ENCODE measurements at regions not wholly inside any gene's neighbourhood (a gene's known extent, or its start where the extent isn't known, plus 50 kb on each side); places are given as distances from the start of the nearest gene placed in this dataset.

DNA sequence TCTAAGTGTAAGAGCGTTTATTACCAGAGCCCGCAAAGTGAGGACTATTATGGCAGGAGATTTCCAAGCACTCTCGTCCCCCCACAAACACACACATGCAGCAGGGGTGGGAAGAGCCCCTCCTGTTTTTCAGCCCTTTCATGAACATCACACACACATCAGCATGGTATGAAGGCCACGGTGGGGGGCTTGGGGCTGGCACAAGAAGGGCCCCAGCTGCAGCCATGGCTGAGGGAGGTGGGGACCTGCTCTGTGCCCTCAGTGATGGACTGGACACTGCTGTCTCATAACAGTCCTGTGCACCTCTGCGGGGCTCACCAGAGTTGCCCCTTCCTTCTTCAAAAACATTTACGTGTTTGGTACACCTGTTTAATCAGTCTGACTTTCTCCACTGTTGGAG, 650.7 kb downstream of the BRD1 start:
- no peak for DNase-seq (ENCODE audit: low spot score)

- DNase-seq (ENCODE audit: low spot score): no peak
Observed at GRCh38 chr22:49170053-49170452, 657.6 kb downstream of the BRD1 start.

DNA sequence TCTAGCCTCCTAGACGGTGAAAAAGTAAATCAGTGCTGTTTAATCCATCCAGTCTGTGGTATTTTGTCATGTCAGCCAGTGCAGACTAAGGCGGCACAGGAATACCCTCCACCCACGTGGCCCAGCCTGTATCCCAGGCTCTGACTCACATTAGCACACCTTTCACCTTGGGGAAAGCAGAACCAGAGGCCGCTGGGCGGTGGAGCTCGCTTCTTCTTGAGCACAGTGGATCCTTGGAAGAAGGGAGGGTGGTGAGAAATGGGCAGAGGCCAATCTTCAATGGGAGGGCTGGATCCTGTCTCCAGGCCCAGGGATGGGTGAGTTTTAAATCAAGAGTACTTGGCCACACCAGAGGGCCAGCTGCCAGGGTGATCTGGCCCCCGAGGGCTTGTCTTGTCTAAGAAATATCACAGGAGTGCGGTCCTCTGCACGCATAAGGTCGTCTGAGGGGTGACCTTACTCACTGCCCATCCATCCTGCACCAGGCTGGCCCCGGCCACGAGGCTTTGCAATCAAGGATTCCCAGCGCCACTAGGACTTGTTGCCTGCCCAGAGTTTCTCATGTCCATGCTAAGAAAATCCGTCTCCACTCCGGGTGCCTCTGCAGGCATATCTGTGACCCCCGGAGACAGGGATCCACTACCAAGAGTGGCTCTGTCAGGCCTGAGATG, 658.5 kb downstream of the BRD1 start:
- DNase-seq (ENCODE audit: low spot score): no peak

GRCh38 chr22:49168219-49168813, 659.4 kb downstream of the BRD1 start:
- no peak for DNase-seq (ENCODE audit: low spot score)

- no peak for DNase-seq (ENCODE audit: low spot score)
Observed at GRCh38 chr22:49166746-49167145, 660.9 kb downstream of the BRD1 start.

DNA sequence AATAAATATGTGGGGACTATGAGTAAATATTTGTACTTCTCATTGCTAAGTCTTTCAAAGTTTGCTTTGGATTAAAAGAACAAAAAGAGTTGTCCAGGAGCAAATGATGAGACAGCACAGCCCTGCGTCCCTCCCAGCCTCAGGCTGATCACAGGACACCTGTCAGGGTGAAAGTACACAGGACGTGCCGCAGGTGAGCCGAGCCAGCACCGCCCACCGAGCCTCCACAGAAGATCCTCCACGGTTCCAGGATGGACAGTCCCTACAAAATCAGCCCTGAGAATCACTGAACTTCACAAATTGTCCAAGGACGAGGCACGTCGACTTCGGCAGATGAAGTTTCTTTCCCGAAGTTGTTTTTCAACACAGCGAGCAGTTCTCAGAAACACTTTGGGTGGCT, 661.5 kb downstream of the BRD1 start:
- no peak for DNase-seq (ENCODE audit: low spot score)

GRCh38 chr22:49164773-49165320, 662.8 kb downstream of the BRD1 start:
- DNase-seq (ENCODE audit: low spot score): no peak

- DNase-seq (ENCODE audit: low spot score): no peak
Observed at GRCh38 chr22:49163960-49164690, 663.5 kb downstream of the BRD1 start.

DNA sequence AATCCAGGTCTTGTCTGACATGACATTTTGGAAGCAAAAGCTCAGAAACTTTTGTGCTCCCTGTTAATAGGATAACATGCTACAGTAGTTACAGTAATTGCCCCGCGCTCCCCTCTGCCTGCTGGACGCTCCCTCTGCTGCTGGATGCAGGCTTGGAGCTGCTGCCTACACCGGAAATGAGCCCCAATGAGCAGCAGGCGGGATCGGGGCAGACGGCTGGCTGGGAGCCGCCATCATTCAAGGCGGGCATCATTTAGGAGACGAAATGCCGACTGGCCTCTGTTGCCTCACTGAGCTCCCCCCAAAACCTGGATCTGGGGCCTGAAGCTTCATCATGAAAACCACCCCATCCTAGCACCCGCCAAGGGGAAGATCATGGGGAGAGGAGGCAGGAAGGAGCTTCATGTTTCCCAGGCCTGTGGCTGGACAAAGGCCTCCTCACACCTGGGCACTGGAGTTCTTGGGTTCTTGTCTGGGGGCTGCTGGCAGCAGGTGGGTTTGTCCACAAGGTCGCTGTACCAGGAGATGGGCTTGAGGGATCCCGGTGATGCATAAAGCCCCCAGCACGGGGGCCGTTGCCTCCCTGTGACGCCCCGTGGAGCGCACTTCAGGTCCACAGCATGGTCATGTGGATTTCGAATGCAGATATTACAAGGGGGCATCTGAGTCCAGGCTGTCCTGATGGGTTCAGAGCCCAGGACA, 664.3 kb downstream of the BRD1 start:
- DNase-seq (ENCODE audit: low spot score): no peak

DNA sequence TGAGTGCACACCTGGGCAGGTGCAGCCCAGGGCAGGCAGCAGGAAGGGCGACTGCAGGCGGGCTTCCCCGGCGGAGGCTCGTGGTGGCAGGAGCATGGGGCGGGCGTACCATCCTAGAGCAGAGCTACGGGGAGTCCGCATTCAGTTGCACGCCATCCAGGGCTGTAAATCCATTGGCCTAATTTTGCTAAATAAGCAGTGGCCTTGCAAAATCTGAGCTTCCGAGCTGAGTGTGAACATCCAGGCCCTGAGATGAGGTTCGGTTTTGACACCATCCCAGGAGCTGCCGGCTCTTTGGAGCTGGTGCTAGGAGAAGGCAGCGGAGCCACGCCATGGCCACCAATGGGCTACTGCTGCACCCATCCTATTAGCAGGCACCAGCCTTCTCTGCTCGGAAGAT, 664.8 kb downstream of the BRD1 start:
- DNase-seq (ENCODE audit: low spot score): no peak

DNA sequence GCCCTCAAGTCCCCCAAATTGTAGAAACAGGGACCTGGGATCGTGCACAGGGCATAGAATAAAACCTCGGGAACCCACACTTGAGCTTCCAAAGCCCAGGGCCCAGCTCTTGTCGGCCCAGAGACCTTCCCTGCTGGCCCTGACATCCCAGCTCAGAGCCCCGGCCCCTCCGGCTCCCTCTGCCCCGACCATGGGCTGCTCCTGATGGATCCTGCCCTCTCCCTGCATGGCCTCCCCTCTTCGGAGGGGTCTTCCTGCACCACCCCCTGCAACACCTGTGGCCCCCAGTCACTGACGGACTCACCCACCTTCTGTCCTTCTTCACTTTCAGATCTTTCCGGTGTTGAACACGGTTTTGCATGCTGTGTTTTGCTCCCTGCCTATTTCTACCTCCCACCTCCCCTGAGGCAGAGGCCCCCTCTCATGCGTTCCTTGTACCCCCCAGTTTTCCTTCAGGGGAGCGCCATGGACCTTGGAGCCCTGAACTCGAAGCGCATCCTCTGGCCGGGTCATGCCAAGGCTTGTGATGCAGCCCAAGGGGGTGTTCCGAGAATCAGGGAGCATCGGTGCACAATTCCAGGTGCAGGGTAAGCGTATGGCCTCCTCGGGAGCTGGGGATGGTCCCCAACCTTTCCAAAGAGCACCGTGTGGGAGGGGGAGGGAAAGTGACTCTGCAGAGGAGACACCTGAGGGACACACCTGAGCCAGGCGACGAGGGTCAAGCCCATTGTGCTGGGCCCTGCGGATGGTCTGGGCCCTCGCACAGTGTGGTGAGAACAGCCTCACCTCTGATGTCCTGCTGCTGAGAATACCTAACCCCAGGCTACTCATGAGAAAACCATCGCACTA, 666.4 kb downstream of the BRD1 start:
- DNase-seq (ENCODE audit: low spot score): no peak

DNA sequence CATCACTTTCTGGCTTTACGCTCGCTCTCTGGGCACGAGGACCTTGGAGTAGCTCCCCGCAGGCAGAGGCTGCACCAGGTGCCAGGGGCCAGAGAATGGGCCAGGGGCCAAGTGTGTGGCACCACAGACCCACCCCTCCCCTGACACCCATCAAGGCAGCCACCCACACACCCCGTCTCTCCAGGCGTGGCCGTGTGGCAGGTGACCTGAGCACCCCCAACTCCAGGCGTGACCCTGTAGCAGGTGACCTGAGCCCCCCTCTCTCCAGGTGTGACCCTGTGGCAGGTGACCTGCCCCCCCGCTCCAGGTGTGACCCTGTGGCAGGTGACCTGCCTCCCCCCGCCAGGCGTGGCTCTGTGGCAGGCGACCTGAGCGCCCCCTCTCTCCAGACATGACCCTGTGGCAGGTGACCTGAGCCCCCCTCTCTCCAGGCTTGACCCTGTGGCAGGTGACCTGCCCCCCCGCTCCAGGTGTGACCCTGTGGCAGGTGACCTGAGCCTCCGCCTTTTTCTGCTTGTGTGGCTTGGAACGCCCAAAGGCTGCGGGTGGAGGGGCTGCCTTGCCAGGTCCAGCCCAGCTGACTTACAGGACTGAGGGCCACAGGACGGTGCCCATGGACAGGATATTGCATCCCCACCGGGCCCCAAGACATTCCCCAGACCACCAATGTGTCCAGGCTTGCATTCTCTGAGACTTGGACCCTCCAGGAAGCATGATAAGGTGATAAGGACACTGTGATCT, 667.2 kb downstream of the BRD1 start:
- DNase-seq (ENCODE audit: low spot score): no peak

DNA sequence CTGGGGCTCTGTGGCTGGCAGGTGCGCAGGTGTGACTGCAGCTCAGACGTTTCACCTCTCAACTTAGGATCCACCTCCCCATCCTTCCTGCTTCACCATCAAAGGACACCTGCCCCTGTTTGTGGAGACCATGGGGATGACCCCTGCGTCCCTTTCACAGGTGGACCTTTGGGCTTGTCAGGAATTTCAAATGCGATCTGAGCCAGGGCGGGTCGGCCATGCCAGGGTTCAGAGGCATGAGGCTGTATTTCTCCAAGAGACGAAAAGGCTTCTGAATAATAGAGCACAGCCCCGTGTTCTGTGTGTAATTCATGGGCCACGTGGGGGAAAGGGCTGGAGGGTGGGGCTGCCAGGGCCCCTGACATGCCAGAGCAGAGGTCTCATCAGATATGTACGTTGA, 668.0 kb downstream of the BRD1 start:
- no peak for DNase-seq (ENCODE audit: low spot score)

DNA sequence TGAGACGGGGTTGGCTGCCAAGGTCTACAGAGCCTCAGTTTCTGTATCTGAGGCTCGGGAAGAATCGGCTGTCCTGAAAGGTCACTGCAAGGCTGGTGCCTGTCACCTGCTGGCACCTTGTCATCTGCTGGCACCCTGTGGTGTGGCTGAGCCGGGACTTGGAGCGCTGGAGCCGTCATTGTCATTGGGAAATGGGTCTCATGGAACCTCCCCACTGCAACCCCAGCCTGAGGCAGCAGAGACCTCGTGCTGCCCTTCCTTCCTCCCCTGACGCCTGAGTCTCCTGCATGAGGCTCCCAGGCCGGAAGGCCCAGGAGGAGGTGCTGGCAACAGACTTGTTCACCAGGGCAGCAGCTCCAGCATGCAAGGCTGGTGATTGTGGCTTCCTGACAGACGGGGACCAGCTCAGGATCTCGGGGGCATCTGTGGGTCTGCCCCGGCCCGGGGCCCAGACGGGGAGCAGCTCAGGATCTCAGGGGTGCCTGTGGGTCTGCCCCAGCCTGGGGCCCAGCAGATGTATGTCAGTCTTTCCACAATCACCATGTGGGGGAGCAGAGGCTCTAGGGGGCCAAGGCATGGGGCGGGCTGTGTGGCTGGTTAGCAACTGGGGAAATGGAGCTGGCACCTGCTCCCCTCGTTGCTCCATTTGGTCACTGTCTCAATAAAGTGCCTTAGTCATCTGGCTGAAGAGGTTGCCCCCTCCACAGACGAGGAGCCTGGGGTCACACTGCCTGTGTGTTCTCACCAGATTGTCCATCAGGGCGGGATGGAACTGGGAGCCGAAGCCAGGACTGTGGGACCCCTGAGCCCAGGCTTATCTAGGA, 668.7 kb downstream of the BRD1 start:
- no peak for DNase-seq (ENCODE audit: low spot score)

- DNase-seq (ENCODE audit: low spot score): no peak
Observed at GRCh38 chr22:49157529-49158339, 669.9 kb downstream of the BRD1 start.

DNA sequence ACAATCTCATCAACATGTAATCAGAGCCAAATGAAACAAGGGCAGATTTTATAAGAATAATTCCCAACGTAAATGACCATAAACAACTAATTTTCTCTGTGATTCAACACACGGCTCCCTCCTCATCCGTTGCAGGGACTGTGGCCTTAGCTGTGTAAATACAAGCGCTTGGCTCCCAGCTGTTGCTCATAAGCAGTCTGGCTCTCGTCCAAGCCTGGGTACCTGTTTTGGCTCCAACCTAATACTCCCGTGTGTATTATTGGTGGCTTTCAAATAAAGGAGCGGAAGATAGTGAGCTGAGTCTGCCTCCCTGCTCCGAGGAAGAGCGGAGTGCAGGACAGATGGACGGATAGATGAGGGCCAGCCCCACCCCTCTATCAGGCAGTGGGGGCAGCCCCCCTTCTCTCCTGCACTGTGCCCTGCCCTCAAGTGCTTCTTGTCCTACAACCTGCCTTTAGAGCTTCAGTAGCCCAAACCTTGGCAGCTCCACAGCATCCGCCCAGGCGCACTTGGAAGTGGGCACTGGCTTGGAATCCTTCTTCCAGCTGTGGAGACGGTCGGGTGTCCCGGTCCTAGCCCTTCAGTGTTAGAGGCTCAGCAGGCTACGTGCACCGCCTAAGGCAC, 670.9 kb downstream of the BRD1 start:
- no peak for DNase-seq (ENCODE audit: low spot score)

DNA sequence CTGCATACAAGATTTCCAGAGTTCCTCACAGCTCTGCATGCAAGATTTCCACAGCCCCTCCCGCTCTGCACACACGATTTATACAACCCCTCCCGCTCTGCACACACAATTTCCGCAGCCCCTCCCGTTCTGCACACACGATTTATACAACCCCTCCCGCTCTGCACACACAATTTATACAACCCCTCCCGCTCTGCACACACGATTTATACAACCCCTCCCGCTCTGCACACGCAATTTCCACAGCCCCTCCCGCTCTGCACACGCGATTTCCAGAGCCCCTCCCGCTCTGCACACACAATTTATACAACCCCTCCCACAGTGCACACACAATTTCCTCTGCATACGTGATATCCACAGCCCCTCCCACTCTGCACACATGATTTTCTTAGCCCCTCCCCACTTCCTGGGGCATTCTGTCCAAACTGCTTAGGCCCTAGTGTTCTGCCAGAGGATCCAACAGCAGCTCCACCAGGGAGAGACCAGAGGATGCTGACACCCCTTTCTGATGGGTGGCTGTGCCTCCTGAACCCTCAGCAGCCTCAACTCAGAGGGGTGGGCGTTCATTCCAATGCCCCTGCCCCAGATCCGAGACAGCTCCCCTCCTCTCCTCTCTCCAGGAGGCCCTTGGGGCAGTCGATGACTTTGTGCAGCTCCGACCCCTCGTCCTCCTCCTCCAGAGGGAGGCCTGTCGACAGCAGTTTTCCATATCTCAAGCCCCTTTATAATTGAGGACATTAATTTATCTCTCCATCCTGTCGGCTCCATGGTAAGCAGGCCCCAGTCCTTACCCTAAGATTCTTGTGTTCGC, 671.7 kb downstream of the BRD1 start:
- no peak for DNase-seq (ENCODE audit: low spot score)
